HG03039 (cell line): ENCODE measurements at regions not wholly inside any gene's neighbourhood (a gene's known extent, or its start where the extent isn't known, plus 50 kb on each side); places are given as distances from the start of the nearest gene placed in this dataset.
A peak's percentile ranks its signal among the peaks of the same experiment; 100 is the strongest.
"Not testable (repeated sequence)": the region's sequence is repeated elsewhere in the genome, so short reads cannot be mapped to it uniquely, and the experiment has no call there.

ENCODE experiments used
- ATAC-seq: cut with Tn5 transposase; IDR thresholded peaks from one replicate; pipeline ENCODE4 v1.9.1; 2021; ENCODE audit warnings: mild to moderate bottlenecking, moderate library complexity; ENCODE audit not compliant: unreplicated experiment

DNA sequence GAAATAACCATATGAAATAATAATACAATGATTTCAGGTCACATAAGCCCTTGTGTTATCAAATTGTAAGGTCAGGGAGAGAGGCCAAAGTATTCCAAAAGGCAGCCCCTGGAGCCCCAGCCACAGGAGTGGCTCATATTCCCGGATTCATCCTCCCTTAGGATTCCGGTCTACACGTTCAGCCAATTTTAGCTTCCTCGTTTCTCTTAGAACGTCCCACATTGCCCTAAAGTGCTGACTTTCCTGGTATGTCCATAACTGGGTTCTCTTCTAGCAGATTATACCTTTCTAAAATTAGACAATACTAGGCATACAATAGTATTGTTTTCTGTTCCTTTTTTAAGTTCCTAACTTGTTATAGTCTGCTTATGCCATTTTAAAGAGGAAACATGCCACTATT, 192.7 kb upstream of the NOX3 start:
- ATAC-seq = no peak

GRCh38 chr6:155647354-155647753, 191.7 kb upstream of the NOX3 start:
- no peak for ATAC-seq

DNA sequence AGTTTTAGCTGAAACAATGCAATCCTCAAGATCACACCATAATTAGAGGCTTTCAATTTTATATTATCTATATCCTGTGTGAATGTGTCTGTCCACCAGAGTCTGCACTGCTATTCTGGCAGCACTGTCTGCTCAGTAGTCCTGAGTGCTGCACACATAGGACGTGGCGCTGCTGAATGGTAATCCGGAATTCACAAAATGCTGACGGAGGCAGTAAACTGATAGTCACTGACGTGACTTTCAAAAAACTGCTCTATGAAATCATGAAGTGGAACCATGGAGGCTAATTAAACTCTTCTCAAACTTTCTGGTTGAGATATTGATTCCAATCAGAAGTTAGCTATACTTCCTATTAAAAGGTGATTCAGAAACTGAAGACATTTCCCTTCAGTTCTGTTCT, 190.8 kb upstream of the NOX3 start:
- no peak for ATAC-seq

- ATAC-seq = no peak
Observed at GRCh38 chr6:155645325-155645724, 189.7 kb upstream of the NOX3 start.

GRCh38 chr6:155641603-155642002, 186.0 kb upstream of the NOX3 start:
- ATAC-seq = no peak

GRCh38 chr6:155638200-155638599, 182.6 kb upstream of the NOX3 start:
- ATAC-seq = no peak

DNA sequence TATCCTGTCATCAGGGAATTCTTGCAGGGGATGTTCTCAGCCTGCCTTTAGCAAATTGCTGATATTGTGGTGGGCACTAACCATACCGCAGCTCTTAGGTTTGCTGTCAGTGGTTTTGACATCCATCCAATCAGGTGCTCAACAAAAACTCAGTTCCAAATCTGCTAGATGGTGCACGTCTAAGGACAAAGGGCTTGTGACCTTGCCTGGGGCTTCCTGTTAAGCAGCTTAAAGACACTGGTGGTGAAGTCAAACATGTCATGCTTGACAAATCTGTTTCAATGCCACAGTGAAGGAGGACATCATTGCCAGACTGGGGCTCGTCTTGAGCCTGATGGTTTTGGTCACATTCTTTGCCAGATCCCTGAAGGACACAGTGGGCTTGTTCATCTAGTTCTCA, 179.8 kb upstream of the NOX3 start:
- no peak for ATAC-seq

- no peak for ATAC-seq
Observed at GRCh38 chr6:155630085-155630484, 174.4 kb upstream of the NOX3 start.

DNA sequence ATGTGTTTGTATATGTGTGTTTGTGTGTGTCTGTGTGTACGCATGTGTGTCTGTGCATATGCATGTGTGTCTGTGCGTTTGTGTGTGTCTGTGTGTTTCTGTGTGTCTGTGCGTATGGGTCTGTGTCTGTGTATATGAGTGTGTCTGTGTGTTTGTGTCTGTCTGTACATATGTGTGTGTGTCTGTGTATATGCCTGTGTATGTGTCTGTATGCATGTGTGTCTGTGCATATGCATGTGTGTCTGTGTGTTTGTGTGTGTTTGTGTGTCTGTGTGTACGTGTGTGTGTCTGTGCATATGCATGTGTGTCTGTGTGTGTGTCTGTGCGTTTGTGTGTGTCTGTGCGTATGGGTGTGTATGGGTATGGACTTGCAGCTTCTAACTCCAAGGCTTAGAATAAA, 174.0 kb upstream of the NOX3 start:
- ATAC-seq = no peak

DNA sequence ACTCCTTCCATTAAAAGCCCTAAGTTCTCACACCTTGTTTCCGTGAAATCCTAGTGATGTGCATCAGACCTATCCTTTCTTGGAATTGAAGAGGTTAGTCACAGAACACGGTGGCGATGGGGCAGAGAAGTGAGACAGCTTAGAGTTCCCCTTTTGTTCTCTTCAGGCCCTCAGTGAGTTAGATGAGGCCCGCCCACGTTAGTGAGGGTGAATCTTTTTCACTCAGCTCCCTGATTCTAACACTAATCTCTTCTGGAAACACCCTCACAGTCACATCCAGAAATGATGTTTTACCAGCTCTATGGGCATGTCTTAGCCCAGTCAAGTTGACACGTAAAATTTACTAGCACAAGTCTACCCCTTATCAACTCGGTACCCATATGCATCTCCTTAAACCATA, 172.7 kb upstream of the NOX3 start:
- peak; percentile 94 for ATAC-seq

DNA sequence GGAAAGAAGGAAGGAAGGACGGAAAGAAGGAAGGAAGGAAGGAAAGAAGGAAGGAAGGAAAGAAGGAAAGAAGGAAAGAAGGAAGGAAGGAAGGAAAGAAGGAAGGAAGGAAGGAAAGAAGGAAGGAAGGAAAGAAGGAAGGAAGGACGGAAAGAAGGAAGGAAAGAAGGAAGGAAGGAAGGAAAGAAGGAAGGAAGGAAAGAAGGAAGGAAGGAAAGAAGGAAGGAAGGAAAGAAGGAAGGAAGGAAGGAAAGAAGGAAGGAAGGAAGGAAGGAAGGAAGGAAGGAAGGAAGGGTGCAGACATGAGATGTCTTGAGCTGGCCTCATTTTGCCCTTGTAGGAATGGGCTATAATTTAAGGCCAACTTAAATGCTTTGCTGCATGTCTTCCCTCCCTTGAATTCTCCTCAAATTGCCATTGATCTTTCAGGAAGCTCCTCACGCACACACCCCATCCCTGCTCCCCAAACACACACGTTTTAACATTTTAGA, 172.1 kb upstream of the NOX3 start:
- ATAC-seq = not testable (repeated sequence)

DNA sequence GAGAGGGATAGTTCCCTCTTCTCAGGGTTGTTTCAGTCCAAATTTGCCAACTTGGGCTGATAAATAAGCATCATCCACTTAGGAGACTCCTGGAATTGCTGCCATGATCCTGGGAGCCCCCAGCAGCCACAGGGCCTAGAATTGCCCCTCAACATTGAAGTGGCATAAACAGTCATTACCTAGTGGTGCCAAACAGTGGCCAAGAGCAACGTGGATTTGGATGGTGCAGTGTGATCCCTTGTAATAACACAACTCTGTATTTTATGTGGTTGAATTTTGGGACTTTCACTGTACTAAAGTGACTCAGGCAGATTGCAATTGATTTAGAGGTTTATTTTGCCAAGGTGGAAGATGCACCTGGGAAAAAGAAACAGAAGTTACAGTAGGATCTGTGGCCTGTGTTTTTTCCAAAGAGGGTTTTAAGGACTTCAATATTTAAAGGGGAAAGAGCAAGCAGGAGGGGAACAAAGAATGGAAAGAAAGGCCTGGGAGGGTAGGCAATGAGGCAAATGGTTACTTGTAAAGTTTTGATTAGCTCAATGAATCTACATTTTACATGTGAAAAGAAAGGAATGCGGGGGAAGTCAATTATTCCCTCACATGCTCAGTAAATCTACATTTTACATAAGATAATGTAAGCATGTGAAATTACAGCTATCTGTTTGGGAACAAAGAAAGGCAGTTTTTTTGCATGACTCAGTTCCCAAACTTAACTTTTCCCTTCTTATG, 168.0 kb upstream of the NOX3 start:
- ATAC-seq = no peak

DNA sequence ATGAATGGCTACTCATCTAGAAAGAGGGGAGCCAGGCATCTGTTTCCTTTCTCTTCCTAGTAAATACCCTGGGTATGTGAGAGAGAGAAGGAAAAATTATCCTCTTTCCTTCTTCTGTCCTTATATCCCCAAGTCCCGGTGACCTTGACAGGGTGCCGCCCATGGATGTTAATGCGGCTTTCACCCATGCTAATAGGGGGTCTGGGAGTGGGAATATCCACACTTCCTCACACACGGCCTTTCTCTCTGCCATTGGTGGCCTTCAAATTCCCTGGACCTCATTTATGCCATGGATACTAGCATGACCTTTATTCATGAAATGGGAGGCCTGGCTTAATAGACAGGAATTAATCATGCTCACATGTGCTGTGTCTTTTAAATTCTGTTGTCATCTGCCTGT, 159.0 kb upstream of the NOX3 start:
- no peak for ATAC-seq

- ATAC-seq = no peak
Observed at GRCh38 chr6:155611742-155612141, 156.1 kb upstream of the NOX3 start.

GRCh38 chr6:155604991-155605390, 149.4 kb upstream of the NOX3 start:
- ATAC-seq = no peak

GRCh38 chr6:155599561-155599960, 143.9 kb upstream of the NOX3 start:
- ATAC-seq = no peak

GRCh38 chr6:155599160-155599559, 143.5 kb upstream of the NOX3 start:
- no peak for ATAC-seq

DNA sequence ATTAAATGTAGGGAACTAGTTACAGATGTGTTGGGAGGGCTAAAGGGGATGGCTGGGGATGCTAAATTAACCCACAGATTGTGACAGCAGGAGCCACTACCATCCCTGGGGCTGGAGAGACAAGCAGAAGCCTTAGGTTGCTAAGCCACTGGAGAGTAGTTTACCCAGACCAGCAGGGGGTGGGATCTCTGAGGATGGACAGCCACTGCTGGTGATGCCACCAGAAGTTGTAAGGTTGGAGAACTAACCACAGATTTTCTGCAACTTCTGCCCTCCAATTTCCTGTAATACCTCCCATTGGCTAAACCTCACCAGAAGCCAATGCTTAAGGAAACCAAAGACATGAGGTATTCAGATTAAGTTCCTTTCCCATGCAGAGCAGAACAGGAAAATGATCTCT, 139.6 kb upstream of the NOX3 start:
- no peak for ATAC-seq

DNA sequence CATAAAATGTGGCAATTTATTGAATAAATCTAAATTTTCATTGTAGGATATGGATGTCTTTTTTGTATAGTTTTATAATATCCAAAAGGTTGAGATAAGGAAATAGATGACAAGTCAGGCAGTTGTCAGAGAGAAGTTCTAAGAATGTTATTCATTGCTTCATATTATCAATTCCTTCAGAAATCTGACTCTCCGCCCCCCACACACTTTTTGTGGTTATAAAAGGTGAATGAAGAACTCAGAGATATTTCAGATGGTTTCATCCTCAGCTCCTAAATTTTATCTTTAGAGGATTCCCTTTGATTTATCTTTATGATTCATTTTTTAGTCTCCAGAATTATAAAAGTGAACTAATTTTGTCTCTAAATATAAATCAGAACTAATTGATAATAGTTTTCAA, 136.1 kb upstream of the NOX3 start:
- ATAC-seq = no peak

DNA sequence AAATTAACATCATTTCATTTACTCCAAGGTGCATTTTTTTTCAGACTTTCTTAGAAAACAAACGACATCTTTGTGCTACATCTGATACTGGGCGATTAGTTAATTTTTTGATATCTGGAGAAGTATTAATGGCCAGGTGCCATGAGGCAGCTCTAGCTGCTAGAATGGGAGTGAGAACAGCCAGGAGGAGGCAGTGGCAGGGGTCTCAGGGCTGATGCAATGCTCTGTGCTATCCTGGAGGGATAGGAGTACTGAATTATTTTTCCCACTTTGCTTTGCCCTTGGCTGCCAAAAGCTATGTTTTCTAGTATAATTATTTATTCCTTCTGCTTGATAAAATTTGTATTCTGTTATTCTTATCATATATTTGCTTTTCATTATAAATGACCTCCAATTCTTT, 133.6 kb upstream of the NOX3 start:
- no peak for ATAC-seq

- no peak for ATAC-seq
Observed at GRCh38 chr6:155587817-155588216, 132.2 kb upstream of the NOX3 start.

GRCh38 chr6:155586090-155586489, 130.5 kb upstream of the NOX3 start:
- no peak for ATAC-seq

GRCh38 chr6:155584006-155584405, 128.4 kb upstream of the NOX3 start:
- ATAC-seq = no peak
